ENCODE measurements at regions not wholly inside any gene's neighbourhood (a gene's known extent, or its start where the extent isn't known, plus 50 kb on each side); places are given as distances from the start of the nearest gene placed in this dataset.

DNA sequence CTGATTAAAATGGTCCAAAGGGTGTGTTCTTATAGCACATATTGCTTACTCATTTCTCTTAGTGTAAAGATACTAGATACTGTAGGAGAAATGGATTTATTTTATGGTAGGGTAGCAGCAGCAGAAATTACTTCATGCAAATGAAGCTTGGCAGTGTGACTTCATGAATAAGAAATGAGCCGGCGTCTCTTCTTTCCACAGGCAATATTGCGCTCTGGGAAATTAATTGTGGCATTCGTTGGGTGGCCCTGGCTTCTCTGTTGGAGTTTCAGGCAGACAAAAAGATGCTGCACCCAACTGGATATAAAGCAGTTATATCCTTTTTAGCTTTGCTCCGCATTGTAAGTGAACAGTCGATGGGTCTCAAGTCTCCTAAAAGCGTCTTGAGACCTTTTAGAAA lies 211.0 kb upstream of the NAV2 start:
- no peak for TF ChIP-seq CTCF (IDR thresholded peaks at IDR 0.05; ENCODE audit: poor library complexity)
- no peak for TF ChIP-seq EZH2phosphoT487 (IDR thresholded peaks at IDR 0.05; ENCODE audit: low read depth, severe bottlenecking, unreplicated experiment)
- no peak for TF ChIP-seq EZH2 (IDR thresholded peaks at IDR 0.05; ENCODE audit: borderline replicate concordance)
